Karpas-422 (cell line): ENCODE measurements at regions not wholly inside any gene's neighbourhood (a gene's known extent, or its start where the extent isn't known, plus 50 kb on each side); places are given as distances from the start of the nearest gene placed in this dataset.

Experiments used
- DNase-seq: peaks from one replicate; pipeline ENCODE4 v3.0.0-alpha.2; 2015
- H2AFZ ChIP-seq: fragments of 200-600 bp; sonication (generic); 2 replicates; pipeline ENCODE4 v1.6.1; 2014; ENCODE audit warnings: antibody characterized with exemption, low read length, mixed read lengths
- H3K27ac ChIP-seq: fragments of 200-600 bp; sonication (generic); 2 replicates; pipeline ENCODE4 v1.5.1; 2014; ENCODE audit warnings: mild to moderate bottlenecking, low read length, moderate library complexity
- H3K27me3 ChIP-seq: fragments of 200-600 bp; sonication (generic); 2 replicates; pipeline ENCODE4 v1.6.1; 2014; ENCODE audit warnings: low read length, mixed read lengths
- H3K36me3 ChIP-seq: fragments of 200-600 bp; sonication (generic); 2 replicates; pipeline ENCODE4 v1.6.1; 2014; ENCODE audit warnings: low read length, mixed read lengths; ENCODE audit not compliant: insufficient read depth
- H3K4me1 ChIP-seq: fragments of 200-600 bp; sonication (generic); 2 replicates; pipeline ENCODE4 v1.6.1; 2014; ENCODE audit warnings: mild to moderate bottlenecking, low read length, mixed read lengths
- H3K4me2 ChIP-seq: fragments of 200-600 bp; sonication (generic); 2 replicates; pipeline ENCODE4 v1.6.1; 2014; ENCODE audit warnings: low read length, low read depth, mild to moderate bottlenecking; ENCODE audit not compliant: poor library complexity, severe bottlenecking
- H3K4me3 ChIP-seq: fragments of 200-600 bp; sonication (generic); 2 replicates; pipeline ENCODE4 v1.5.1; 2014; ENCODE audit warnings: mild to moderate bottlenecking, antibody characterized with exemption, low read length, mixed read lengths
- H3K79me2 ChIP-seq: fragments of 200-600 bp; sonication (generic); 2 replicates; pipeline ENCODE4 v1.6.1; 2014; ENCODE audit warnings: mild to moderate bottlenecking, low read length, mixed read lengths
- H3K9ac ChIP-seq: fragments of 200-600 bp; sonication (generic); 2 replicates; pipeline ENCODE4 v1.6.0; 2014; ENCODE audit warnings: low read length
- H3K9me2 ChIP-seq: fragments of 200-600 bp; sonication (generic), shearing (Covaris generic); replicated peaks from 2 replicates; pipeline ENCODE4 v1.6.0; 2014; ENCODE audit warnings: mild to moderate bottlenecking, low read length, moderate library complexity; ENCODE audit not compliant: insufficient read depth
- H3K9me3 ChIP-seq: fragments of 300-700, 200-600 bp; sonication (generic); 2 replicates; pipeline ENCODE4 v1.6.1; 2014; ENCODE audit warnings: low read length, mixed read lengths
- H4K20me1 ChIP-seq: fragments of 200-600 bp; sonication (generic); 2 replicates; pipeline ENCODE4 v1.6.1; 2014; ENCODE audit warnings: mild to moderate bottlenecking, antibody characterized with exemption, low read length, low read depth; ENCODE audit not compliant: insufficient read depth

- H2AFZ ChIP-seq, result no peak overlapping the region
- H3K9ac ChIP-seq, result no peak overlapping the region
- H3K9me3 ChIP-seq, result no peaks in the 10 kb centered on the region
- H3K4me1 ChIP-seq, result no peaks in the 10 kb centered on the region
- no peak overlapping the region for H3K4me2 ChIP-seq
- no peaks in the 10 kb centered on the region for H4K20me1 ChIP-seq
- DNase-seq, result no peak
- H3K27ac ChIP-seq, result no peak overlapping the region
- no peaks in the 10 kb centered on the region for H3K27me3 ChIP-seq
- no peak overlapping the region for H3K4me3 ChIP-seq
- no peaks in the 10 kb centered on the region for H3K36me3 ChIP-seq
- H3K9me2 ChIP-seq, result no peaks in the 10 kb centered on the region
- H3K79me2 ChIP-seq, result no peaks in the 10 kb centered on the region
Measured at GRCh38 chr5:115394531-115394930, 98.1 kb upstream of the CCDC112 start.

GRCh38 chr5:115393239-115393638 is 96.8 kb upstream of the CCDC112 start:
- no peaks in the 10 kb centered on the region for H3K9me3 ChIP-seq
- no peaks in the 10 kb centered on the region for H3K27me3 ChIP-seq
- H3K4me1 ChIP-seq, result no peaks in the 10 kb centered on the region
- H3K9ac ChIP-seq, result no peak overlapping the region
- no peaks in the 10 kb centered on the region for H4K20me1 ChIP-seq
- H3K4me3 ChIP-seq, result no peak overlapping the region
- no peak overlapping the region for H2AFZ ChIP-seq
- no peak for DNase-seq
- H3K9me2 ChIP-seq, result no peaks in the 10 kb centered on the region
- H3K27ac ChIP-seq, result no peak overlapping the region
- H3K36me3 ChIP-seq, result no peaks in the 10 kb centered on the region
- no peak overlapping the region for H3K4me2 ChIP-seq
- no peaks in the 10 kb centered on the region for H3K79me2 ChIP-seq

- Histone ChIP-seq H3K9ac (no peak overlapping the region), H3K9me3 (no peaks in the 10 kb centered on the region), H3K4me1 (no peaks in the 10 kb centered on the region), H3K27ac (no peak overlapping the region), H3K4me2 (no peak overlapping the region), H3K9me2 (no peaks in the 10 kb centered on the region), H3K27me3 (no peaks in the 10 kb centered on the region), H2AFZ (no peak overlapping the region), H3K79me2 (no peaks in the 10 kb centered on the region), H4K20me1 (no peaks in the 10 kb centered on the region), H3K4me3 (no peak overlapping the region), H3K36me3 (no peaks in the 10 kb centered on the region)
- DNase-seq, result no peak
Measured at GRCh38 chr5:115392611-115393010, 96.2 kb upstream of the CCDC112 start.

- H3K4me2 ChIP-seq, result no peak overlapping the region
- no peaks in the 10 kb centered on the region for H3K27me3 ChIP-seq
- DNase-seq, result no peak
- no peaks in the 10 kb centered on the region for H3K36me3 ChIP-seq
- H4K20me1 ChIP-seq, result no peaks in the 10 kb centered on the region
- no peak overlapping the region for H2AFZ ChIP-seq
- H3K79me2 ChIP-seq, result no peaks in the 10 kb centered on the region
- H3K9me2 ChIP-seq, result no peaks in the 10 kb centered on the region
- no peaks in the 10 kb centered on the region for H3K9me3 ChIP-seq
- H3K9ac ChIP-seq, result no peak overlapping the region
- H3K27ac ChIP-seq, result no peak overlapping the region
- no peaks in the 10 kb centered on the region for H3K4me1 ChIP-seq
- no peak overlapping the region for H3K4me3 ChIP-seq
Measured at GRCh38 chr5:115391780-115392179, 95.3 kb upstream of the CCDC112 start.

- no peaks in the 10 kb centered on the region for H3K9me3 ChIP-seq
- no peak overlapping the region for H3K9ac ChIP-seq
- H2AFZ ChIP-seq, result no peak overlapping the region
- H3K27me3 ChIP-seq, result no peaks in the 10 kb centered on the region
- no peaks in the 10 kb centered on the region for H3K4me1 ChIP-seq
- H3K9me2 ChIP-seq, result no peaks in the 10 kb centered on the region
- H3K27ac ChIP-seq, result no peak overlapping the region
- DNase-seq, result peak; percentile 66
- H3K4me2 ChIP-seq, result no peak overlapping the region
- H3K36me3 ChIP-seq, result no peaks in the 10 kb centered on the region
- H3K79me2 ChIP-seq, result no peaks in the 10 kb centered on the region
- no peaks in the 10 kb centered on the region for H4K20me1 ChIP-seq
- no peak overlapping the region for H3K4me3 ChIP-seq
Measured at GRCh38 chr5:115389799-115390382, 93.4 kb upstream of the CCDC112 start.

GRCh38 chr5:115389034-115389798 is 92.8 kb upstream of the CCDC112 start:
- no peak for DNase-seq
- Histone ChIP-seq H3K4me3 (no peak overlapping the region), H3K36me3 (no peaks in the 10 kb centered on the region), H4K20me1 (no peaks in the 10 kb centered on the region), H3K4me1 (no peaks in the 10 kb centered on the region), H2AFZ (no peak overlapping the region), H3K9me2 (no peaks in the 10 kb centered on the region), H3K27me3 (no peaks in the 10 kb centered on the region), H3K4me2 (no peak overlapping the region), H3K9me3 (no peaks in the 10 kb centered on the region), H3K27ac (no peak overlapping the region), H3K9ac (no peak overlapping the region), H3K79me2 (no peaks in the 10 kb centered on the region)

GRCh38 chr5:115388240-115388639 is 91.8 kb upstream of the CCDC112 start:
- no peaks in the 10 kb centered on the region for H3K9me2 ChIP-seq
- no peaks in the 10 kb centered on the region for H3K27me3 ChIP-seq
- no peaks in the 10 kb centered on the region for H4K20me1 ChIP-seq
- no peaks in the 10 kb centered on the region for H3K9me3 ChIP-seq
- DNase-seq, result no peak
- no peak overlapping the region for H2AFZ ChIP-seq
- H3K9ac ChIP-seq, result no peak overlapping the region
- H3K36me3 ChIP-seq, result no peaks in the 10 kb centered on the region
- H3K79me2 ChIP-seq, result no peaks in the 10 kb centered on the region
- H3K4me2 ChIP-seq, result no peak overlapping the region
- H3K27ac ChIP-seq, result no peak overlapping the region
- H3K4me1 ChIP-seq, result no peaks in the 10 kb centered on the region
- no peak overlapping the region for H3K4me3 ChIP-seq

- DNase-seq, result no peak
- no peak overlapping the region for H3K4me3 ChIP-seq
- H3K36me3 ChIP-seq, result no peaks in the 10 kb centered on the region
- H3K9me3 ChIP-seq, result no peaks in the 10 kb centered on the region
- H3K27me3 ChIP-seq, result no peaks in the 10 kb centered on the region
- H3K27ac ChIP-seq, result no peak overlapping the region
- no peaks in the 10 kb centered on the region for H4K20me1 ChIP-seq
- no peak overlapping the region for H3K4me2 ChIP-seq
- H2AFZ ChIP-seq, result no peak overlapping the region
- no peaks in the 10 kb centered on the region for H3K79me2 ChIP-seq
- H3K9ac ChIP-seq, result no peak overlapping the region
- no peaks in the 10 kb centered on the region for H3K9me2 ChIP-seq
- H3K4me1 ChIP-seq, result no peaks in the 10 kb centered on the region
Measured at GRCh38 chr5:115387816-115388215, 91.4 kb upstream of the CCDC112 start.
